Stimulated activated CD8-positive, alpha-beta memory T cell treated with anti-CD3 and anti-CD28 coated beads, Interleukin-2, amount 100 ng/mL, for 48 hours (primary cell): ENCODE measurements at regions not wholly inside any gene's neighbourhood (a gene's known extent, or its start where the extent isn't known, plus 50 kb on each side); places are given as distances from the start of the nearest gene placed in this dataset.

Source experiments
- DNase-seq, 2 donors: peaks; one replicate each; pipeline ENCODE4 v3.0.0-alpha.2; 2020; ENCODE audit warnings: low read depth in 2 of 2

GRCh38 chr6:14713008-14713960 is 532.6 kb upstream of the JARID2 start:
- DNase-seq: no peak

DNA sequence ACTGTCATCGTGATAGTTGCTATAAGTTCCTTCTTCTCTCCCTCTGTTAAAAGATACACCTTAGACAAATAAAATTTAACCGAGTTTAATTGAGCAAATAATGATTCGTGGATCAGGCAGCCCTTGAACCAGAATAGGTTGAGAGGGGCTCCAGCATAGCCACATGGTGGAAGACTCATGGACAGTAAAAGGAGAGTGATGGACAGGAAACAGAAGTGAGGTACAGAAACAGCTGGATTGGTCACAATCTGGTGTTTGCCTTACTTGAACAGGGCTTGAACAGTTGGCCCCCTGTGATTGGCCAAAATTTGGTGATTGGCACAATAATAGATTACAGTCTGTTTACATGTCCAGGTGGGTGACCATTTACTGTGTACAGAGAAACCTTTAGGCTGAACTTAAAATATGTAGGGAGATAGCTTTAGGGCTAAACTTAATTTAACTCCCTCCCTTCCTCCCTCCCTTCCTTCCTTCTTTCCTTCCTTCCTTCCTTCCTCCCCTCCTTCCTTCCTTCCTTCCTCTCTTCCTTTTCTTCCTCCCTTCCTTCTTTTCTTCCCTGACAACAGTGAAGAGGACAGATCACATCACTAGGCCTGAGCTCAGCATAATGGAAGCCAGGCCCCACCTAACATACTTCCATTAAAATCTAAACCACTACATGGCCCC is 531.8 kb upstream of the JARID2 start:
- no peak for DNase-seq

- no peak for DNase-seq
Observed at GRCh38 chr6:14715076-14715475, 530.8 kb upstream of the JARID2 start.

DNA sequence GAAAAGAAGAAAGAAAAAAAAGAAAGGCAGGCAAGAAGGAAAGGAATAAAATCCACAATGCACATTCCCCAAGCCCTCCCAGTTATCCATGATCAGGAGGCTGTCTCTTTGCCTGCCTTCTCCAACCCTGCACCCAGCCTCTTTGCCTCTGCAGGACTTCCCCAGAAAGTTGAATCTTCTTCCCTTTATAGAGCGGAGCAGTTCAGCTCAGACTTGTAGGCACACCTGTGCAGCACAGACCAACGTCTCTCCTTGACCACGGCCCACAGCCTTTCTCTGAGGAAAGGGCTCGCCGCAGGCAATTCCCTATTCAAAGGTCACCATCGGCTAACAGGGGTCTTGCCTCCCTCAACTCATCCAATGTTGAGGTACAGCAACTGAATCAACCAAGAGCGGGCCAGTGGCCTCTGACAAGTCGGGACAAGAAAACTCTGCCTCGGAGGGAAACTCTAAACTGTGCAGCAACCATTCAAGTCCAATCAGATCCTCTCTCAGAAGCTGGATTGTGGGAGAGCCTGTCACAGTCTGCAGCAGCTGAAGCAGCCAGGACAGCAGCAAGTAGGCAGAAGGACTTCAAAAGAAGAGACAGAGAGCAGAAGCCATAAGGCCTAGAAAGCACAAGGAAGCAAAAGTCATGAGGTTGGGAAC is 529.2 kb upstream of the JARID2 start:
- no peak for DNase-seq

GRCh38 chr6:14717307-14717706 is 528.6 kb upstream of the JARID2 start:
- no peak for DNase-seq

GRCh38 chr6:14718861-14719260 is 527.0 kb upstream of the JARID2 start:
- no peak for DNase-seq

- no peak for DNase-seq
Observed at GRCh38 chr6:14719270-14719669, 526.6 kb upstream of the JARID2 start.

DNA sequence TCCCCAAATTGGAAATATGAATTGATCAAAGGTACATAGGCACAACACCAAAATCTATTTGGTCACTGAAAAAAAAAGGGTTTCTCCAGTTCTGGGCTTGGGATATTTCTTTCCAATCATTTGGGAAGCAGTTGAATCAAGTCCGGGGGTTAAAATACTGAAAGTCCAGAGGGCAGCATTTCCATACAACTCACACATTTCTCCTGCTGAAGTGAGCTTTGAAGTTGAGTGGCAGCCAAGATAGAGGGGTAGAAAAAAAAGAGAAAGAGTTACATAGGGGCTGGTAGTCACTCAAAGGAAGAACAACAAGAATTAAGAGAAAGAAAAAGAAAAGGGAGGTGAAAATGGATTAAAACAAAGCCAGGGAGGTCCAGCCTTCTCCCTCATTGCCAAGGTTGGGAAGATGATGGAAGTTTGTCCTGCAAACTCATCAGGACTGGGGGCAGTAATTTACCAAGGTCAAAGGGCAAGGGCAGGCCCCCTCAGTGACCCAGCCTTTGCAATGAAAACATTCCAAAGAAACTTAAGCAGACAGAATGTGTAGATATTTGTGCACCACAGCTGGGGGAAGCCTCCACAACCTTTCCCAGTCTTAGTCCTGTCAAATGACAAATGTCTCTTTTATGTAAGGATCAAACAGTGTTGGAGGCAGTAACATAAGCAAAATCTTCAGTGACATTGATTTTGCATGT is 525.3 kb upstream of the JARID2 start:
- DNase-seq: no peak

- no peak for DNase-seq
Observed at GRCh38 chr6:14721103-14721758, 524.6 kb upstream of the JARID2 start.

DNA sequence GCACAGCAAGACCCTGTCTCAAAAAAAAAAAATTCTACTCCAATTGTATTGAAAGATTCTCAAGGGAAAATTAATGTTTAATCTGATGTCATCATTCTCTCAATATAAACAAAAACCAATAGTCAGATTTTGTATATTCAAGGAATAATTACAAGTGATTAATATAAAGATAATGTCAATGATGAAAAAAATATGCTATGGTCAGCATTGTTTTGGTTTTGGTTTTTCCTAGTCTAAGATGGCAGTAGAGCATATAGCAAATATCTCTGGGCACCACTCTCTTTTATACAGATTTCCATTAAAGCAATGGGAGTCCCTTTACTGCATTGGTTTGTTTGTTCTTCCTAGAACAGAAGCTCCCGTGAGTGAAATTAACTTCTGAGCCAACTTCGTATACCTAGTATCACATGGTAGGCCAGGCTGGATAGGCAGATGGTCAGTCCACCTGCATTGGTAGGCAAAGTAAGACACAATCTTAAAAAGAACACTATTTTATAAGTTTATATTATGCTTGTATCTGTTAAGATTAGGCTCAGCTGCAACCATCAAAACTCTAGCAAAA is 523.8 kb upstream of the JARID2 start:
- no peak for DNase-seq

DNA sequence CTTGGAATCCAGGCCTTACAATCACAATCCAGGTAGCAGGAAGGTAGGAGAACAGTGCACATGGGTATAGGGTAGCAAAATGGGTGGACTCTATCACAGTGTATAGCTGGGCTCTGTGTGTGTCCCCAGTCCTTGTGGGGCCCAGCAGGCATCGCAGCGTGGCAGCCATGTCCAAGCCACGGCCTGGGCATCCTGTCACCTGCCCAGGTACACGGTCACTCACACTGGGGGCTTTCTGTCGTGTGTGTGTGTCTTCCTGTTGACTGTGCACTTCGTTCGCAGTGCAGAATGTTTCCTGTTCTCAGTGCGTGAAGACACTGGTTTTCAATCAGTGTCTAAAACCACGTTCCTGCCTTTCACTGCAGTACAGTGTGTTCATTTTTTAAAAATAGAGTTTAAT is 523.2 kb upstream of the JARID2 start:
- DNase-seq: no peak

GRCh38 chr6:14723535-14724086 is 522.3 kb upstream of the JARID2 start:
- no peak for DNase-seq

GRCh38 chr6:14724549-14724948 is 521.3 kb upstream of the JARID2 start:
- DNase-seq: no peak

DNA sequence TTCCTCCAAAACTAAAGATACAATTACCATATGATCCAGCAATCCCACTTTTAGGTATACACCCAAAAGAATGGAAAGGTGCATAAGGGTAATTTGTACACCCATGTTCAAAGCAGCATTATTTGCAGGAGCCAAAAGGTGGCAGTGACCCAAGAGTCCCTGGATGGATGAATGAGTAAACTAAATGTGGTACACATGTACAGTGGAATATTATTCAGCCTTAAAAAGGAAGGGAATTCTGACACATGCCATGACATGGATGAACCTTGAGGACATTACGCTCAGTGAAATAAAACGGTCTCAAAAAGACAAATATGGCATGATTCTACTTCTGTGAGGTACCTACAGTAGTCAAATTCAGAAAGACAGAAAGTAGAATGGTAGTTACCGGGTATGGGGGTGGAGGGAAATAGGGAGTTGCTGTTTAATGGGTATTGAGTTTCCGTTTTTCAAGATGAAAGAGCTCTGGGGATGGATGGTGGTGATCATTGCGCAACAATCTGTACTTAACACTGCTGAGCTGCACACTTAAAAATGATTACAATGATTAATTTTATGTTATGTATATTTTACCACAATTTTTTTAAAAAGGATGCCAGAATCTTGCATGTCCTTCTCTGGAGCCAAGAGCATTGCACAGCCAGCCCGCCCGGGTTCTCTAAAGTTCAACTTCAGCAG is 518.9 kb upstream of the JARID2 start:
- no peak for DNase-seq

DNA sequence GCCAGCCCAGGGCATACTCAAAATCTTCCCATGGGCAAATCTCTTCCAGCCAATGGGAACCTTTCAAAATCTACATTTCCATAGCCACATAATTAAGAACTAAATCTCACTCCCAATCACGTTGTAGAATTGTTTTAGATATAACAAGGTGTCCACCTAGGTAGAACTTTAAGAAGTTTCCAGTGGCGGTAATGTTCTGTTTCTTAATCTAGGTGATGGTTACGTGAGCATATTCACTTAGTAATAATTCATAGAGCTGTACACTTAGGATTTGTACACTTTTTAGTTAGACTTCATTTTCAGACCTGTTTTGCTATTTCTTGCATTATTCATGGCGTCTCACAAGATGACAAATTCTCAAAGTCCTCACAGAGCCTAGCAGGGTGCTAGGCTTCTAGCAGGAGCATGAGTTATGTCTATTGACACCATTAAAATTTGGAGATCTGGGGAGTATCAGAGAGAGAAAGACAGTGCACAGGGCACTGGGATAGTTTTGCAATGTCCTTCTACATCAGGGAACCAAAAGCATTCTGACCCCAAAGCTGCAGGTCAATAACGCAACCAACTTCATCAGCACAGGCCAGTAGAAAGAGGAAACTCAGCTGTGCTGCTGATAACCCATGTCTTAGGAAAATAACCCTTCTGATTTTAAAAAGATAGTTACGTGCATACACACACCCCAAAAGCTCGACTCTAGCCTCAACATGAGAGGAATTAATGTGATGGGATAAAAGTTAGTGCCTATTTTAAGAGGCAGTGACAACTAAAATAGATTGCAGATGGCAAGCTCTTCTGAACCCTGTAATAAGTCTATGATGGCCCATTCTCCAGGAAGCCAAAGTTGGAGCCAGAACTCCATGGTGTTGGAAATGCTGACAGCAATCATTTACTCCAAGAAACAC is 518.1 kb upstream of the JARID2 start:
- DNase-seq: no peak

DNA sequence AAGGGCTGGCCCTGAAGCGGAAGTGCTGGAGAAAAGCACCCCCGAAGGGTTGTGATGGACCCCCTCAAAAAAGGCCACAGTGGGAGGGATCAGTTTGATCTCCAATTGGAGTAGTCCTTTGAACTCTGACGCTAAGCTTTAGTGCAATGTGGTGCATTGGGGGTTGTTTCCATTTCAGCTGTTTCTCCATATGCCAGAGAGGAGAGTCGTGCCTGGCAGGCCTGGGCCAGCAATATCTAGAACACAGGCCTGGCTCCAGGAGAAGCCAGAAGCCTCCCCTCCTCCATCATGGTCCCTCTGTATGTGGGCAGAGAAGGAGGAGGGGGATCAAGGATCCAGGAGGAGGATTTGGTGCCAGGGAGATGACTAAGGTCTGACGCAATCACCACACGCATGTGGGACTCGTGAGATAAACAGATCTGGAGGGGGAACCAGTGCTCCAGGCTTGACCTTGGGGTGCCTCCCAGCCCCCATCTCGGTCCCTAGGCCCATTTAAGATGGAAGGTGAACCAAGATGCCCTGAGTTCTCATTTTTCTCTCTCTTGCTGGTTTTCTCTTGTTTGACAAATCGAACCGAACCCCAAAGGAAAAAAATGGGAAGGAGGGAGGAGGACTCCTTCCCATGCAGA is 517.4 kb upstream of the JARID2 start:
- DNase-seq: no peak

DNA sequence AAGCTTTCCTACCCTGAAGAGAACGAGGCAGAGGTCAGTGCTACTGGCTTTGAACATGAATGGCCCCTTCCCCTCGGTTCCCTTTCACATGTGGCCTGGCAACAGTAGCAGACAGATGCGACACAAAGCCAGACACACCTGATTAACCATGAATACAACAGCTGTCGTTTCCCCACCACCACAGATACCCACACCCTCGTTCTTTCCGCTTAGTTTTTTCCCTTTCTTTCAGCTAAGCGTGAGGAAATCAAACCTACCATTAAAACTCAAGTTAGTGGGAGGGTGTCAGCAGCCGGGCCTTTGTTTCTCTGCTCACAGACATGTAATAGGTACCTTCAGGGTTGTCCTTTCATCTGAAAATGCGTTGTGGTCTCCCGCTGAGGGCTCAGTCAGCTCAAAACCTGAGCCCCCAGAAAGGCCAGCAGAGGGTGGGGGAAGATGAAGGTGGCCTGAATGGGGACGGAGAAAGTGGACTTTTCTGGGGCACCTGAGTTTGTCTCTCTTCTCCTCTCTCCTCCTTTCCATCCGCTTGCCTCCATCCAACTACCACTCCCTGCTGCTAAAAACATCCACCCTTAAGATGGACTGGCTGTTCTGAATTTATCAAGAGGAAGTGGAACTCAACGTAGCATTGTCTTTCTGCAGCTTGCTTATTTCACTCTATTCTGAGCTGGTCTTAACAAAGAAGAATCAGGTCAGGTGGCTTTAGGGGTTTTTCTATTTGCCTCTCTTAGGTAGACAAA is 516.6 kb upstream of the JARID2 start:
- no peak for DNase-seq

- DNase-seq: no peak
Observed at GRCh38 chr6:14730654-14731053, 515.2 kb upstream of the JARID2 start.
